IPS DF 4.7 (cell line): ENCODE measurements at regions not wholly inside any gene's neighbourhood (a gene's known extent, or its start where the extent isn't known, plus 50 kb on each side); places are given as distances from the start of the nearest gene placed in this dataset.

Experiments used
- DNase-seq: peaks from one replicate; pipeline ENCODE4 v3.0.0-alpha.2; 2013; ENCODE audit warnings: low spot score; ENCODE audit errors: extremely low read depth

DNA sequence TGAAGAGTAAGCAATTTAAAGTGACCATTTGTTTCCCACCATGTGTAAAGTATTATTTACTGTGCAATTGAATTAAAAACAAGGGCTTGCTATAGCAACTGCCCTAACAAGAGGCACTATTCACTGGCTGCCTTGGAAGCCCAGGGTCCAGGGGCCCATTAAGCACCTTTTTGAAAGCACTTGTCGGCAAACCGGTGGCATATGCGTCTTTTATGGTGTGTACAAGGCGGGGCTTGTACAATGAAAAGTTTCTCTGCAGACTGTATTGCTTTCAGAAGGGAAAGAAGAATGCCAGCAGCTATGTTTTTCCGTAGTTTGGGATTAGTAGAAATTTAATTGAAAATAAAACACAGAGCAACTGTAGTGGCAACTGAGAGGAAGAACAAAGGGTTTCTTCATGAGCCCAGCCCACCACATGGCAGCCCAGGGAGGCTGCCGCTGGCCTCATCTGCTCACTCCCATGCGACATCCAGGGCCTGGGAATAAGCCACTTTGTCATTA, 279.5 kb upstream of the PARD3B start:
- no peak for DNase-seq

DNA sequence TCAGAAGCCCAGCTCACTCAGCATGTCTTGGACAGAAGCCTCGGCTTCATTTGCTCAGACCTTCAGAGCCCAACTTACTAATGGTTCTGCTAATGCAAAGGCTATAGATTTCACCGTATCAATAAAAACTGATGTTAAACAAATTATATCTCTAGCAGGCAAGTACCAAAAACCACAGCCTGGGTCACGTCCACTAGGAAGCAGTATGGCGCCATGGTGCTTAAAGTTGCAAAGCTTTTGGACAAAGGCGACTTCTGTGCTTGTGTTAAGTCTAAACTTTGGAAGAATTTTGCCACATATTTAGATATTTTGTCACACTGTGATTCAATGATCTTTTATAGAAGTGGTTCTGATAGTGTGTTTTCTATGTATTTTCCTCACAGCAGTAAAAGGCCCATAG, 276.8 kb upstream of the PARD3B start:
- DNase-seq: no peak

- DNase-seq: no peak
These were observed 276.3 kb upstream of the PARD3B start for GRCh38 chr2:204268971-204269370.

GRCh38 chr2:204272089-204272488, 273.2 kb upstream of the PARD3B start:
- DNase-seq: no peak

DNA sequence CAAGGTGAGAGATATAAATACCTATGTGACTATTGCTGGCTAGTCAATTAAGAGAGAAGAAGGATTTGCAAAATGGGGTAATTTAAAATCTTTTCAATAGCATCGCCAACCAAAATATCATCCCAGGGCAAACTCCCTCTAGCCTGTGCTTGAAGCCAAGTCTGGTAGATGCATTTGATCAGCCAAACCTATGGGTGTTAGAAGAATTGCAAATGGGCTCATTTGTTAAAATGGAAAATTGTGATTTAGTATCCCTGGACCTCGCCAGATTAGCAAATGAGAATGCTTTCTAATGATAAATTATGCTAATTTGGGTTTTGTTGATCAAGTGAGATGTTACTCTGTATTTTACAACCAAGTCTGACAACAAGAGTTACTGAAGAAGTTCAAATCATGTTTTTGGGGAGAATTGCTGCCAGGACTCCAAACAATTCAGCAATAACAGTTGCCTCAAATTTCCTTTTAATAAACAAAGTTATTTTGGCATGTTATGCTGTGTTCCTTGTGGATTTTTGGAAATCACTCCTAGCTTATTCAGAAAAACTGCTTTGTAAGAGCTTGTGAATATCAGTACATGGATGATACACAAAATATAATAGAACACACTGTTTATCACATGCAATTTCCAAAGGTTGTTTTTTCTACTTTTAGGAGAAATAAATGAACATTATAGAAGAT, 272.5 kb upstream of the PARD3B start:
- DNase-seq: no peak

GRCh38 chr2:204274429-204274828, 270.8 kb upstream of the PARD3B start:
- DNase-seq: no peak

DNA sequence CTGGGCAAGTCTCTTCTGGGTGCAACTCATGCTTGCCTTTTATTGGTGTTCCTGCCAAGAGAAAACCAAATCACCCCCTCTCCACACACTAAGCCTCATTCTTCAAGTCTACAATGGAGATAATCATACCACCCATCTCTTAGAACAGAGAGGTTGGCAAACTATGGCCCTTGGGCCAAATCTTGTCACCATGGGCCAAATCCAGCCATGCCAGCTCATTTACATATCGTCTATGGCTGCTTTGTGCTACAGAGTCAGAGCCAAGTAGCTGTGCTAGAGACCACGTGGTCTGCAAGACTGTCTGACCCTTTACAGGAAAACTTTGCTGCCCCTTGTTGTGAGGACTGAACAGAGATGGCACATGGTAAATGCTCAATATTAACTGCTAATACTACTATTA, 270.3 kb upstream of the PARD3B start:
- no peak for DNase-seq

DNA sequence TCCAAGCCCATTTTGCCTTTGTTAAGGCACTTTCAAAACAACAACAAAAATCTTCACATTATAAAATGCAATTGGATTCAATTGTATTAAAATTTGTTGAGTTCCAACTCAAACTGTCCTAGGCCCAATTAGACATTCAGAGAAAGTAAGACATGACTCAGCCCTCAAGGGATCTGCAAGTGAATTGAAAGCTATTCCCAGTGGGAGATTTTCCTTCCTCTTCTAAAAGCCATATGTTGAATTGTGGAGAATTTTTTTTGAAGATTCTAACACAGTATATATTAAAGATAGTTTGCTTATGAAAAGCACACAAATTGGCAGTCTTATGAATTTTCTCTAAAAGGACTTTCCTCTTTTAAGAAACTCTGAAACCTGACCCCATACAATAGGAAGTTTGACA, 268.0 kb upstream of the PARD3B start:
- no peak for DNase-seq

DNA sequence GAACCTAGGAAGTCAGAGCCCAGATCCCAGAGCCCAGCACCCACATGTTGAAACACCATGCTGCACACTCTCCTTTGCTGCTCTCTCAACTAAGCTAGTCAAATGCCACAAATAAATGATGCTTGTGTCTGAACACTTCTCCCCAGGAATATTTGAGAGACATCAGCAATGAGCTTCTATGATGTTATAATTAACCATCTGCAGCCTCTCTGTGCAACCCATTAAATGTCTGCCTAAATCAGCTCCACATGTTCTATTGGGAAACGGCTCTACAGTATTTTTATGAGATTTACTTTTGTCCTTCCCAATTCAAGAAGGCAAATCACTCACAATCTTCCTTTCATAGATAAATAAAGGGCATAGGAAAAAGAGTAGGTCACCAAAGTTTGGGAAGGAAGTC, 266.8 kb upstream of the PARD3B start:
- DNase-seq: no peak

DNA sequence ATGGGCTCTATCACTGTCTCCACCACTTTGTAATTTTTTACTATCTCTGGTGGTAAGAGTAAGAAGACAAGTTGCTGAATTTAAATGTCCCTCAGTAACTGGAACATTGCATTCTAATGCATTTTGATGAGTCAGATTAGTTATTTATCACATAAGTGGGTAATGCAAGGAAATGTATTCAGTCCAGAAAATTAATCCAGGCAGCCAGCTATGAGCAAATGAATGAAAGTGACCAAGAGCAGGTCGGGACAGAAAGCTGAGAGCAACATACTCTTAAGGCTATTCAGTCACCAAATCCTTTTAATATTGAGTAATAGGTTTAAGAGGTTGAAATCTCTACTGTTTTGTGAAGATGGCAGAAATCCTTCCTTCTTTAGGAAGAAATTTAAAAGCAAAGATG, 265.5 kb upstream of the PARD3B start:
- DNase-seq: no peak

DNA sequence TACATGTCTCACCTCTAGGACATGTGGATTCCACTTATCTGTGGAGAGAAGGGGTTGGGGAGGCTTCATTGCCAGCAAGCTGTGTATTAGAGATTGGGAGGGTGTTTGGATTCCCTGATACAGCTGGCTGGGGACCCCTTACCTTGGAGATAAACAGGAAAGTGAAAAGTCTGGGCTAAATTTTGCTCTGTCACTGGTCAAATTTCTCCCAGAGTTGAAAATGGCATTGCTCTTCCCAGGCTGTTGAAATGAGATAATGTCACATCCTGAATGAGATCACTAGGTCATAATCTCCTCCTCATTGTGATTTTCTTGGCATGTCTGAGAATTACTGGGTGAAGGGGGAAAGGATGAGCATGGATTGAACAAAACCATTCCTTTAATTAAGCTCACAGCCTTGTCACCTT, 265.0 kb upstream of the PARD3B start:
- no peak for DNase-seq

GRCh38 chr2:204282081-204282480, 263.2 kb upstream of the PARD3B start:
- no peak for DNase-seq

- peak; percentile 81 for DNase-seq
These were observed 262.8 kb upstream of the PARD3B start for GRCh38 chr2:204282525-204282924.

GRCh38 chr2:204289066-204289465, 256.2 kb upstream of the PARD3B start:
- no peak for DNase-seq

DNA sequence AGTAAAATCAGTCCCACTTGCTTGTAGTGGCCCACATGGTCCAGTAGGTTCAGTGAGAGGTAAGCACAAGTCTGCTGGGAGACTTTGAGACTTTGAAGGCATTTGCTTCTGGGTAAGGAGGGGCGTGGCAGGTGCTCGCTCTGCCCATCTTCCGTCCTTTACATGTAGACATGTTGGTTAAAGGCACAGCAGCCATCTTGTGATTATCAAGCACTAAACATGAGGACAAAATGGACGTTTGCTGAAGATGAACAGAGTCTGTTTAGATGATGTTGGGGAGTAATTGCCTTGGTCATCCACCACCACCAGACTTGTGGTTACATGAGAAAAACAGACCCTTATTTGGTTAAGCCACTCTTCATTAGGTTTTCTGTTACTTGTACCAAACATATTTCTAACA, 252.8 kb upstream of the PARD3B start:
- no peak for DNase-seq

- DNase-seq: no peak
These were observed 251.2 kb upstream of the PARD3B start for GRCh38 chr2:204293884-204294747.

- no peak for DNase-seq
These were observed 246.9 kb upstream of the PARD3B start for GRCh38 chr2:204298404-204298803.

DNA sequence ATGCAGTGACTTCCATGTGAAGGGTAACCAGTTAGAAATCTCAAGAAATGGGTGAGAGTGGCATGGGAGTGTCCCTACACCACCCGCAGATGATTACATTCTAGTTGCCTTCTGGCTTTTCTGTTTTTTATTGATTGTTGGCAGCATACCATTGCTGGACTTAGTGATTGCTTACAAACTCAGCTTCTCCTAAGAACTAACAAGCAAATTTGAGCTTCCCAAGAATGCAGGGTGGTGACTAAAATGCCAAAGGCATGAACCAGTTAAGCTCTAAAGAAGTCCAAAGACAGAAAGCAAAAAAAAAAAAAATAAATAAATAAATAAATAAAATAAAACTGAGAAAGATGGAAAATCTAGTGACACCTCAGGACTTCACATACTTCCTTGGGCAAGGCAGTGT, 245.5 kb upstream of the PARD3B start:
- DNase-seq: no peak

- no peak for DNase-seq
These were observed 238.6 kb upstream of the PARD3B start for GRCh38 chr2:204306667-204307066.

- no peak for DNase-seq
These were observed 233.2 kb upstream of the PARD3B start for GRCh38 chr2:204312105-204312504.

DNA sequence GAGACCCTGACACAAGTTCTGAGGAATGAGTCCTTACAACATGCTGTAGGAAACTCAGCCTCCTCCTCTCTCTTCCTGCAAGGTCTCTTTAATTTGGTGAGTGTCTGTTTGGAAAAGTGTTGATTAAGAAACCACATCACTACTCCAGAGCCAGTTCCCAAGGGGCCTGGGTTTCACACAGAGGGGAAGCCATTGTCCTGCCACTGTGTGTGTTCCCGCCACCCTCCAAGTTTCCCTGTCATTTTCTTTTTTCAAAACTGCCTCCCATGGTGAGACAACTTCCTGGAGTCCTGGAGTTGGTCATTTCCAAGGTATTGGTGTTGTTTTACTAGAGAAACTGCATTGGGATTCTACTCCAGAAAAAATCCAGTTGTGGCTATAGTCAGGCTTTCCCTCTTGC, 232.0 kb upstream of the PARD3B start:
- peak; percentile 36 for DNase-seq

DNA sequence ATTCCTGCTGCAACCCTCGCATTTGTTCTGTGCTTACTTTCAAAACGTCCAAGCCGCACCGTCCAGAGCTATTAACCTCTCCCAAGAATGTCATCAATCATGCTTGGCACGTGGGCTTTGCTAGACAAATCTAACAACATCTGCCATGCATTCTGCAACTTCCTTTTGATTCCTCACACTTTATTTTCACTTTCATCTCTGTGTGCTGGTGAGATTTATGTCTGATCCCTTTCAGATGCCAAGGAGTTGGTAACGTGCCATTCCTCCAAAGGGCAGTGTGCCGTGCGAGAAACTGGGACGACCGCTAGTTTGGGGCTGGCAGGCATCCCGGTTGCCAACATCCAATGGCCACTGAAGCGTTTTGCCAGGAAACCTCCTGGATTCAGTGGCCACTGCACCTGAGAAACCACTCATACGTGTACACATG, 230.0 kb upstream of the PARD3B start:
- no peak for DNase-seq

- no peak for DNase-seq
These were observed 227.6 kb upstream of the PARD3B start for GRCh38 chr2:204317640-204318039.
